Trophoblast cell (in vitro differentiated cells and primary cell): ENCODE measurements at regions not wholly inside any gene's neighbourhood (a gene's known extent, or its start where the extent isn't known, plus 50 kb on each side); places are given as distances from the start of the nearest gene placed in this dataset.
A peak's percentile ranks its signal among the peaks of the same experiment; 100 is the strongest.

Experiments used
- DNase-seq, 2 donors: peaks; one replicate each; pipeline ENCODE4 v3.0.0-alpha.2; 2016
- H2AFZ ChIP-seq: 2 replicates; pipeline ENCODE4 v1.6.1; 2013; ENCODE audit warnings: low read length, moderate library complexity, mild to moderate bottlenecking; ENCODE audit not compliant: insufficient read depth, poor library complexity
- H2AK5ac ChIP-seq: 2 replicates; pipeline ENCODE4 v1.6.1; 2013; ENCODE audit warnings: mild to moderate bottlenecking, low read length
- H2BK120ac ChIP-seq: 2 replicates; pipeline ENCODE4 v1.6.1; 2013; ENCODE audit warnings: low read length, mild to moderate bottlenecking, moderate library complexity; ENCODE audit not compliant: insufficient read depth, poor library complexity
- H2BK12ac ChIP-seq: 2 replicates; pipeline ENCODE4 v1.6.1; 2013; ENCODE audit warnings: mild to moderate bottlenecking, low read length, moderate library complexity
- H2BK5ac ChIP-seq: 2 replicates; pipeline ENCODE4 v1.6.1; 2013; ENCODE audit warnings: low read length, low read depth, moderate library complexity, mild to moderate bottlenecking; ENCODE audit not compliant: poor library complexity
- H3K14ac ChIP-seq: 2 replicates; pipeline ENCODE4 v1.6.1; 2013; ENCODE audit warnings: mild to moderate bottlenecking, low read length
- H3K18ac ChIP-seq: 2 replicates; pipeline ENCODE4 v1.6.1; 2013; ENCODE audit warnings: mild to moderate bottlenecking, low read length
- H3K23ac ChIP-seq: 2 replicates; pipeline ENCODE4 v1.6.1; 2013; ENCODE audit warnings: low read length
- H3K27ac ChIP-seq: 2 replicates; pipeline ENCODE4 v1.5.1; 2013; ENCODE audit warnings: low read depth, mild to moderate bottlenecking, inconsistent platforms, low read length, moderate library complexity
- H3K27me3 ChIP-seq: 2 replicates; pipeline ENCODE4 v1.6.1; 2013; ENCODE audit warnings: inconsistent platforms, mild to moderate bottlenecking, low read length, moderate library complexity; ENCODE audit not compliant: insufficient read depth
- H3K36me3 ChIP-seq, 2 experiments: 1 replicate in 1 of 2; 2 replicates in 1 of 2; pipeline ENCODE4 v1.6.1; 2013; ENCODE audit warnings: low read length in 2 of 2, mild to moderate bottlenecking in 2 of 2, moderate library complexity in 1 of 2; ENCODE audit not compliant: insufficient read depth in 2 of 2, control insufficient read depth in 1 of 2
- H3K4ac ChIP-seq: 2 replicates; pipeline ENCODE4 v1.6.1; 2013; ENCODE audit warnings: low read depth, mild to moderate bottlenecking, low read length, moderate library complexity
- H3K4me1 ChIP-seq, 2 experiments: 1 replicate in 1 of 2; 2 replicates in 1 of 2; pipeline ENCODE4 v1.6.1; 2013; ENCODE audit warnings: low read length in 2 of 2, mild to moderate bottlenecking in 2 of 2, moderate library complexity in 1 of 2; ENCODE audit not compliant: insufficient read depth in 2 of 2, control insufficient read depth in 1 of 2
- H3K4me2 ChIP-seq: 2 replicates; pipeline ENCODE4 v1.6.1; 2013; ENCODE audit warnings: inconsistent platforms, mild to moderate bottlenecking, low read length, moderate library complexity
- H3K4me3 ChIP-seq: 2 replicates; pipeline ENCODE4 v1.5.1; 2013; ENCODE audit warnings: mild to moderate bottlenecking, low read depth, low read length, inconsistent platforms
- H3K79me1 ChIP-seq: one replicate; pipeline ENCODE4 v1.6.1; 2013; ENCODE audit warnings: low read length
- H3K79me2 ChIP-seq: 2 replicates; pipeline ENCODE4 v1.6.1; 2013; ENCODE audit warnings: low read length, mild to moderate bottlenecking; ENCODE audit not compliant: control insufficient read depth, insufficient read depth, poor library complexity
- H3K9ac ChIP-seq: 2 replicates; pipeline ENCODE4 v1.6.1; 2013; ENCODE audit warnings: mild to moderate bottlenecking, low read length
- H3K9me3 ChIP-seq: 2 replicates; pipeline ENCODE4 v1.6.1; 2013; ENCODE audit warnings: low read depth, mild to moderate bottlenecking, control low read depth, inconsistent platforms, low read length; ENCODE audit not compliant: insufficient read depth
- H4K12ac ChIP-seq: 2 replicates; pipeline ENCODE4 v1.6.1; 2013; ENCODE audit warnings: low read depth, mild to moderate bottlenecking, low read length, moderate library complexity
- H4K8ac ChIP-seq: 2 replicates; pipeline ENCODE4 v1.6.1; 2013; ENCODE audit warnings: low read depth, mild to moderate bottlenecking, low read length, moderate library complexity
- H4K91ac ChIP-seq: one replicate; pipeline ENCODE4 v1.6.1; 2013; ENCODE audit warnings: low read depth, mild to moderate bottlenecking, low read length, moderate library complexity
- WGBS: extraction: QIAGEN DNeasy Blood & Tissue Kit; methylation state at CpG from one replicate; pipeline ENCODE4 v1.1.7; 2013; ENCODE audit warnings: missing lambda C conversion rate; ENCODE audit not compliant: insufficient read length, insufficient coverage; ENCODE audit errors: extremely low coverage; 5-methylcytosine and 5-hydroxymethylcytosine counted together

GRCh38 chr7:41096917-41097316 is 606.0 kb downstream of the INHBA start:
- no peaks in the 10 kb centered on the region for H3K4me1 ChIP-seq
- H3K18ac ChIP-seq: no peak overlapping the region
- H3K4ac ChIP-seq: no peak overlapping the region
- 100% methylated on average over 1 of the region's 4 CpGs for WGBS
- H4K12ac ChIP-seq: no peak overlapping the region
- peaks cover 1% of the 10 kb centered on the region for H3K79me1 ChIP-seq
- H2BK5ac ChIP-seq: no peak overlapping the region
- H2AK5ac ChIP-seq: no peak overlapping the region
- H3K9me3 ChIP-seq: peaks cover 3% of the 10 kb centered on the region
- H2AFZ ChIP-seq: no peak overlapping the region
- H3K36me3 ChIP-seq: no peaks in the 10 kb centered on the region
- H3K14ac ChIP-seq: no peak overlapping the region
- peak overlapping the region; percentile 11 for H2BK120ac ChIP-seq
- no peak overlapping the region for H3K4me2 ChIP-seq
- no peak overlapping the region for H2BK12ac ChIP-seq
- no peak overlapping the region for H3K9ac ChIP-seq
- H3K27ac ChIP-seq: no peak overlapping the region
- H4K8ac ChIP-seq: no peak overlapping the region
- H3K79me2 ChIP-seq: no peaks in the 10 kb centered on the region
- DNase-seq: no peak
- H3K4me3 ChIP-seq: no peak overlapping the region
- no peak overlapping the region for H4K91ac ChIP-seq
- H3K27me3 ChIP-seq: no peaks in the 10 kb centered on the region
- H3K23ac ChIP-seq: no peak overlapping the region

DNA sequence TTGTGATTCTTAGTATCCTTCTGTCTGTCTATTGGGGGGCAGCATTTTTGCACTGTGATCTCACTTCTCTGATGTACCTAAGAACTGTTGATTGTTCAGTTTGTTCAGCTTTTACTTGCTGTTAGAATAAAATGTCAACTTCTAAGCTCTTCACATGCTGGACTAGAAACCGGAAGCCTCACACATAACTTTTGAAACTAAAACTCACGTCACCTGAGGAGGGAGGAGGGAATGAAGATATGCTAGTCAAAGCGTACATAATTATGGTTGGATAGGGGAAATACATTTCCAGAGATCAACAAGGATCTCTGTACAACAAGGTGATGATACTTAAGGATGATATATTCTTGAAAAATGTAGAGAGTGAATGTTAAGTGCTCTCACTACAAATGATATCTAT is 609.7 kb downstream of the INHBA start:
- peak; percentile 55 to 77 for DNase-seq
- Histone ChIP-seq H2AK5ac (no peak overlapping the region), H2BK5ac (no peak overlapping the region), H4K8ac (no peak overlapping the region), H3K79me1 (no peaks in the 10 kb centered on the region), H3K4me1 (no peaks in the 10 kb centered on the region), H2BK120ac (no peak overlapping the region), H3K4me2 (no peak overlapping the region), H3K14ac (no peak overlapping the region), H2AFZ (no peak overlapping the region), H3K9ac (no peak overlapping the region), H3K4ac (no peak overlapping the region), H3K4me3 (no peak overlapping the region), H3K23ac (no peak overlapping the region), H4K12ac (no peak overlapping the region), H3K79me2 (no peaks in the 10 kb centered on the region), H3K9me3 (no peaks in the 10 kb centered on the region), H3K27ac (no peak overlapping the region), H4K91ac (no peak overlapping the region), H3K18ac (no peak overlapping the region), H2BK12ac (no peak overlapping the region), H3K36me3 (no peaks in the 10 kb centered on the region), H3K27me3 (no peaks in the 10 kb centered on the region)
- WGBS: no CpG with 5 or more reads among the region's 3 CpGs

DNA sequence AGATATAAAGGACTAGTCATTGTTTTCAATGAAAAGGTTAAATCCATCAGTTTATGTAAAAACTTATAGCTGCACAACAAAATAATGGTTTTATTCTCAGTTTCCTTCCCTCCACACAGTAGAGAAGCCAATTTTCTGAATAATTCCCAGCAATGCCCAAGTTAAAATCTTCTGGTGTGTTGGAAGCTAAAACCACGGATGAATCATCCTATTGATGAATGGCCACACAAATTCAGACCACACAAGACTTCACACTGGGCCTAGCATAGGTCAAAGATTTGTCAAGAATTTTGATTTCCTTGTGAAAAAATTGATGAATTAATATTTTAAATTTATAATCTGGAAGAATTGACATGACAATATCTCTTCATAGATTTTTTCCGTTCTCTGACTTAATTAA is 617.6 kb downstream of the INHBA start:
- Histone ChIP-seq H3K18ac (no peak overlapping the region), H4K12ac (no peak overlapping the region), H3K4me2 (no peak overlapping the region), H3K23ac (no peak overlapping the region), H2BK5ac (no peak overlapping the region), H3K79me2 (no peaks in the 10 kb centered on the region), H2BK120ac (no peak overlapping the region), H3K79me1 (no peaks in the 10 kb centered on the region), H3K4me1 (peaks cover 3 to 5% of the 10 kb centered on the region in 2 experiments), H4K91ac (no peak overlapping the region), H2AK5ac (no peak overlapping the region), H3K27me3 (no peaks in the 10 kb centered on the region), H2AFZ (no peak overlapping the region), H3K36me3 (no peaks in the 10 kb centered on the region), H3K4me3 (no peak overlapping the region), H2BK12ac (no peak overlapping the region), H3K27ac (no peak overlapping the region), H3K9ac (no peak overlapping the region), H4K8ac (no peak overlapping the region), H3K9me3 (no peaks in the 10 kb centered on the region), H3K4ac (no peak overlapping the region), H3K14ac (no peak overlapping the region)
- DNase-seq: no peak
- WGBS: no CpG with 5 or more reads among the region's 2 CpGs

DNA sequence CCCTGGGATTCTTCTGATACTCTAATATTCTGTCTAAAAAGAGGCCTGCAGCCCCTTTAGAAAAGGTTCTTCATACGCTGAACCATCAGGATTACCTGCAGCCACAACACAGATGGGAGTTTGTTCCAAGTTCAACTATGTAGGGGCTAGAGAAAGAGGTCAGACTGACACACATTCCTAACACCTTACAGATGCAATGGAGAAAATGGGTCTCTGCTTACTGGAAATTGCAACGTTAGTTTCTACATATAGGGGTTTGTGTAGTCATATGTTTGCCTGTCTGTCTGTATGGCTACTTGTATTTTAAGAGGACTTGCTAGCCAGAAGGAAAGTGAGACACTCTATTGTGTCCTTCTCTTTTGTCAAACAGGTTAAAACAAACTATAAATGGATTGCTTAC is 618.5 kb downstream of the INHBA start:
- no peak overlapping the region for H3K18ac ChIP-seq
- H3K79me2 ChIP-seq: no peaks in the 10 kb centered on the region
- no peak overlapping the region for H2BK12ac ChIP-seq
- no peak overlapping the region for H4K91ac ChIP-seq
- DNase-seq: peak; percentile 60 to 90
- no peak overlapping the region for H2BK120ac ChIP-seq
- no peaks in the 10 kb centered on the region for H3K79me1 ChIP-seq
- no peak overlapping the region for H2AFZ ChIP-seq
- H3K36me3 ChIP-seq: no peaks in the 10 kb centered on the region
- no peaks in the 10 kb centered on the region for H3K9me3 ChIP-seq
- no CpG with 5 or more reads among the region's 2 CpGs for WGBS
- no peak overlapping the region for H3K4ac ChIP-seq
- H4K8ac ChIP-seq: no peak overlapping the region
- H3K4me2 ChIP-seq: no peak overlapping the region
- H3K27ac ChIP-seq: no peak overlapping the region
- no peak overlapping the region for H3K4me3 ChIP-seq
- no peak overlapping the region for H2BK5ac ChIP-seq
- no peaks in the 10 kb centered on the region for H3K27me3 ChIP-seq
- no peak overlapping the region for H2AK5ac ChIP-seq
- no peak overlapping the region for H3K9ac ChIP-seq
- H3K14ac ChIP-seq: no peak overlapping the region
- peaks cover 3 to 5% of the 10 kb centered on the region in 2 experiments for H3K4me1 ChIP-seq
- no peak overlapping the region for H4K12ac ChIP-seq
- no peak overlapping the region for H3K23ac ChIP-seq
